Neural crest cell (in vitro differentiated cells): ENCODE measurements at regions not wholly inside any gene's neighbourhood (a gene's known extent, or its start where the extent isn't known, plus 50 kb on each side); places are given as distances from the start of the nearest gene placed in this dataset.

Experiments
- DNase-seq: peaks from one replicate; pipeline ENCODE4 v3.0.0; 2021; ENCODE audit warnings: low read depth, mixed read lengths, low spot score
- H3K27ac Mint-ChIP-seq: one replicate; pipeline ENCODE4 v1.8.0; 2021; ENCODE audit warnings: mild to moderate bottlenecking, mixed read lengths; ENCODE audit not compliant: unreplicated experiment
- H3K27me3 Mint-ChIP-seq: 2 replicates; pipeline ENCODE4 v1.8.0; 2021; ENCODE audit warnings: low read depth, mild to moderate bottlenecking, mixed read lengths
- H3K36me3 Mint-ChIP-seq: 2 replicates; pipeline ENCODE4 v1.8.0; 2021; ENCODE audit warnings: low read depth, mild to moderate bottlenecking, mixed read lengths
- H3K4me1 Mint-ChIP-seq: 2 replicates; pipeline ENCODE4 v1.8.0; 2021; ENCODE audit warnings: mixed read lengths
- H3K4me3 Mint-ChIP-seq: one replicate; pipeline ENCODE4 v1.8.0; 2021; ENCODE audit warnings: mild to moderate bottlenecking, mixed read lengths
- H3K9me3 Mint-ChIP-seq: 2 replicates; pipeline ENCODE4 v1.8.0; 2021; ENCODE audit warnings: mixed read lengths
- CTCF ChIP-seq: fragments of 200-600 bp; sonication (generic); conservative IDR thresholded peaks from 2 replicates; pipeline ENCODE4 v1.5.0; 2021; ENCODE audit warnings: antibody characterized with exemption, mild to moderate bottlenecking

GRCh38 chr2:7309582-7309981 is 392.4 kb downstream of the RNF144A start:
- no peaks in the 10 kb centered on the region for H3K9me3 Mint-ChIP-seq
- no peaks in the 10 kb centered on the region for H3K36me3 Mint-ChIP-seq
- H3K4me3 Mint-ChIP-seq, result no peak overlapping the region
- H3K4me1 Mint-ChIP-seq, result no peaks in the 10 kb centered on the region
- DNase-seq, result no peak
- no peak overlapping the region for H3K27ac Mint-ChIP-seq
- TF ChIP-seq CTCF, result no peak
- H3K27me3 Mint-ChIP-seq, result no peaks in the 10 kb centered on the region

GRCh38 chr2:7324706-7325105 is 407.5 kb downstream of the RNF144A start:
- H3K9me3 Mint-ChIP-seq, result peaks cover 2% of the 10 kb centered on the region
- no peak overlapping the region for H3K27ac Mint-ChIP-seq
- no peak for DNase-seq
- no peaks in the 10 kb centered on the region for H3K36me3 Mint-ChIP-seq
- H3K27me3 Mint-ChIP-seq, result no peaks in the 10 kb centered on the region
- no peak for TF ChIP-seq CTCF
- peaks cover 15% of the 10 kb centered on the region for H3K4me1 Mint-ChIP-seq
- H3K4me3 Mint-ChIP-seq, result no peak overlapping the region

- H3K27me3 Mint-ChIP-seq, result no peaks in the 10 kb centered on the region
- H3K27ac Mint-ChIP-seq, result no peak overlapping the region
Observed at GRCh38 chr2:7325186-7325585, 408.0 kb downstream of the RNF144A start.

GRCh38 chr2:7329465-7329864 is 412.3 kb downstream of the RNF144A start:
- no peak for DNase-seq
- no peaks in the 10 kb centered on the region for H3K9me3 Mint-ChIP-seq
- H3K4me1 Mint-ChIP-seq, result no peaks in the 10 kb centered on the region
- no peak overlapping the region for H3K27ac Mint-ChIP-seq
- no peaks in the 10 kb centered on the region for H3K36me3 Mint-ChIP-seq
- TF ChIP-seq CTCF, result no peak
- H3K27me3 Mint-ChIP-seq, result no peaks in the 10 kb centered on the region
- no peak overlapping the region for H3K4me3 Mint-ChIP-seq

More at GRCh38 chr2:7325186-7325585, 408.0 kb downstream of the RNF144A start:
- Mint-ChIP-seq H3K4me3 (no peak overlapping the region), H3K9me3 (peaks cover 2% of the 10 kb centered on the region), H3K4me1 (peaks cover 15% of the 10 kb centered on the region), H3K36me3 (no peaks in the 10 kb centered on the region)
- no peak for TF ChIP-seq CTCF
- no peak for DNase-seq

- no peak for TF ChIP-seq CTCF
- Mint-ChIP-seq H3K27me3 (no peaks in the 10 kb centered on the region), H3K4me1 (no peaks in the 10 kb centered on the region), H3K27ac (no peak overlapping the region), H3K9me3 (peaks cover 7% of the 10 kb centered on the region), H3K4me3 (no peak overlapping the region), H3K36me3 (no peaks in the 10 kb centered on the region)
- no peak for DNase-seq
Observed at GRCh38 chr2:7333189-7333765, 416.1 kb downstream of the RNF144A start.
